Mucosa of descending colon (tissue), 3 donors: ENCODE measurements at regions not wholly inside any gene's neighbourhood (a gene's known extent, or its start where the extent isn't known, plus 50 kb on each side); places are given as distances from the start of the nearest gene placed in this dataset.
A peak's percentile ranks its signal among the peaks of the same experiment; 100 is the strongest.
"Not testable (repeated sequence)": the region's sequence is repeated elsewhere in the genome, so short reads cannot be mapped to it uniquely, and the experiment has no call there.

ENCODE experiments used
- ATAC-seq: fragments of 200-7000 bp; cut with Tn5 transposase; one replicate; pipeline ENCODE4 v1.9.1; 2020; ENCODE audit warnings: mild to moderate bottlenecking, moderate library complexity
- DNase-seq, 3 donors: peaks; one replicate each; pipeline ENCODE4 v3.0.0-alpha.2; 2020
- H3K36me3 ChIP-seq: fragments of 200-600 bp; one replicate; pipeline ENCODE4 v1.8.0; 2021; ENCODE audit warnings: low read depth, mild to moderate bottlenecking
- H3K4me1 ChIP-seq: fragments of 200-600 bp; one replicate; pipeline ENCODE4 v1.8.0; 2021; ENCODE audit warnings: low read depth, mild to moderate bottlenecking
- H3K4me3 ChIP-seq: fragments of 200-600 bp; one replicate; pipeline ENCODE4 v1.8.0; 2021; ENCODE audit warnings: mild to moderate bottlenecking
- H3K9me3 ChIP-seq: fragments of 200-600 bp; one replicate; pipeline ENCODE4 v1.8.0; 2021; ENCODE audit warnings: mild to moderate bottlenecking
- CTCF ChIP-seq: fragments of 200-600 bp; IDR thresholded peaks from one replicate; pipeline ENCODE4 v1.8.0; 2022; ENCODE audit warnings: antibody characterized with exemption, mild to moderate bottlenecking
- intact Hi-C, 2 donors: fragments of 100-400 bp; cut with DNase I in 1 of 2; cut with micrococcal nuclease in 1 of 2; formaldehyde crosslinking; loops; one replicate each; pipeline versions ENCODE4 v1.11.0 to v1.11.1; 2022; cut with DNase I, micrococcal nuclease
- donor health status: DM: no; HTN: no; CAD: no; lungs with moderate emphysema.
- donor health status: DM: no; HTN: no; CAD: no.
- donor health status: DM: no; HTN: yes; CAD: no.

DNA sequence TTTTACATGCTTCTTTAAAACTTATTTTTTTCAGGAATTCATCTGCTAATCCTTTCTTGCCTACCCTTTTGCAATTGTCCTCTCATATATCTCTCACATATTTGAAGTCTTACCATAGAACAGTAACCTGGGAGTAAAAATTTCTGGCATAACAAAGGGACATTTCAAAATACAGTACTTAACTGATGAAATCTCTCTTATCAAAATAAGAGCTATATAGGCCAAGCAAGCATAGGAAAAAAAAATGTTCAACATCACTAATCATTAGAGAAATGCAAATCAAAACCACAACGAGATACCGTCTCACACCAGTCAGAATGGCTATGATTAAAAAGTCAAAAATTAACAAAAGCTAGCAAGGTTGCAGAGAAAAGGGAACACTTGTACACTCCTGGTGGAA is 2062.7 kb upstream of the CDH6 start:
- no peak for ATAC-seq

DNA sequence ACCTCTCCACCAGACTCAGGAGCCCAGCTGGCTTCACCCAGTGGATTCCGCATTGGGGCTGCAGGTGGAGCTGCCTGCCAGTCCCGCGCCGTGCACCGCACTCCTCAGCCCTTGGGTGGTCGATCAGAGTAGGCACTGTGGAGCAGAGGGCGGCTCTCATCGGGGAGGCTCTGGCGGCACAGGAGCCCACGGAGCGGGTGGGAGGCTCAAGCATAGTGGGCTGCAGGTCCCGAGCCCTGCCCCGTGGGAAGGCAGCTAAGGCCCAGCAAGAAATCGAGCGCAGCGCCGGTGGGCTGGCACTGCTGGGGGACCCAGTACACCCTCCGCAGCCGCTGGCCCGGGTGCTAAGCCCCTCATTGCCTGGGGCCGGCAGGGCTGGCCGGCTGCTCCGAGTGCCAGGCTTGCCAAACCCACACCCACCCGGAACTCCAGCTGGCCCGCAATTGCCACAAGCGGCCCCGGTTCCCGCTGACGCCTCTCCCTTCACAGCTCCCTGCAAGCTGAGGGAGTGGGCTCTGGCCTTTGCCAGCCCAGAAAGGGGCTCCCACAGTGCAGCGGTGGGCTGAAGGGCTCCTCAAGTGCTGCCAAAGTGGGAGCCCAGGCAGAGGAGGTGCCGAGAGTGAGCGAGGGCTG is 2065.8 kb upstream of the CDH6 start:
- intact Hi-C loops, H3K4me3 ChIP-seq: not testable (repeated sequence)
- DNase-seq = peak in 2 of 3 donors; percentile 16 to 39

More for the DNA sequence above, 2062.7 kb upstream of the CDH6 start:
- no peak for DNase-seq
- Histone ChIP-seq H3K4me1 (no peaks in the 10 kb centered on the region), H3K4me3 (no peak overlapping the region), H3K36me3 (no peaks in the 10 kb centered on the region), H3K9me3 (no peaks in the 10 kb centered on the region)
- intact Hi-C loops = no loop called here
- TF ChIP-seq CTCF = no peak

DNA sequence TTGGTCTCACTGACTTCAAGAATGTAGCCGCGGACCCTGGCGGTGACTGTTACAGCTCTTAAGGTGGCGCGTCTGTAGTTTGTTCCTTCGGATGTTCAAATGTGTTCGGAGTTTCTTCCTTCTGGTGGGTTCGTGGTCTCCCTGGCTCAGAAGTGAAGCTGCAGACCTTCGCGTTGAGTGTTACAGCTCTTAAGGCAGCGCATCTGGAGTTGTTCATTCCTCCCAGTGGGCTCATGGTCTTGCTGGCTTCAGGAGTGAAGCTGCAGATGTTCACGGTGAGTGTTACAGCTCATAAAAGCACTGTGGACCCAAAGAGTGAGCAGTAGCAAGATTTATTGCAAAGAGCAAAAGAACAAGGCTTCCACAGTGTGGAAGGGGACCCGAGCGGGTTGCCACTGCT is 2067.0 kb upstream of the CDH6 start:
- ATAC-seq, H3K4me1 ChIP-seq, DNase-seq, H3K4me3 ChIP-seq, intact Hi-C loops, H3K9me3 ChIP-seq, H3K36me3 ChIP-seq: not testable (repeated sequence)

More for the DNA sequence above, 2065.8 kb upstream of the CDH6 start:
- not testable (repeated sequence) for H3K36me3 ChIP-seq, ATAC-seq, H3K4me1 ChIP-seq, H3K9me3 ChIP-seq

DNA sequence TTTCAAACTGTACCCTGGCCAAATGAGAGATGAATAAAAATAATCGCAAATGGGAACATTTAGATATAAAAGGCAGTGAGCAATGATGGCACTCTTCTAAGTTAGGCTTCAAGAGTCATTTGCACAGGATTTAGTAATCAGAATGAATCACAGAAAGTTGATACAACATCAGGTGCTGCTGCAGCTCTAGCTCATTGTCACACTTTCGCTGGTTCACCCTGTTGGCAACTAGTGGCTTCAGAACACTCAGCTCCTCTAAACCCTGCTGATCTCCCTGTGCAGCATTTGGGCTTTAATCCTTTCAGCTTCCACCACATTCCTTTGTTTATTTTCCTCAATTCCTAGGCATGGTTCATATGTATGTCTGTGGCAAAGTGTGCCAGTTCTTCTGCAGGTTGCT is 2071.2 kb upstream of the CDH6 start:
- TF ChIP-seq CTCF = no peak
- Histone ChIP-seq H3K4me3 (no peak overlapping the region), H3K9me3 (no peaks in the 10 kb centered on the region), H3K4me1 (no peaks in the 10 kb centered on the region), H3K36me3 (no peaks in the 10 kb centered on the region)
- ATAC-seq (no peak), DNase-seq (no peak)
- intact Hi-C loops = no loop called here

GRCh38 chr5:29114331-29114768 is 2076.0 kb upstream of the CDH9 start:
- intact Hi-C loops = no loop called here
- no peak for DNase-seq
- no peaks in the 10 kb centered on the region for H3K36me3 ChIP-seq
- no peaks in the 10 kb centered on the region for H3K4me1 ChIP-seq
- no peak for TF ChIP-seq CTCF
- H3K9me3 ChIP-seq = no peaks in the 10 kb centered on the region
- ATAC-seq = no peak
- no peak overlapping the region for H3K4me3 ChIP-seq

GRCh38 chr5:29113516-29113915 is 2075.1 kb upstream of the CDH9 start:
- intact Hi-C loops = no loop called here
- no peak for DNase-seq
- no peaks in the 10 kb centered on the region for H3K9me3 ChIP-seq
- H3K4me3 ChIP-seq = no peak overlapping the region
- TF ChIP-seq CTCF = no peak
- no peak for ATAC-seq
- H3K4me1 ChIP-seq = no peaks in the 10 kb centered on the region
- no peaks in the 10 kb centered on the region for H3K36me3 ChIP-seq

DNA sequence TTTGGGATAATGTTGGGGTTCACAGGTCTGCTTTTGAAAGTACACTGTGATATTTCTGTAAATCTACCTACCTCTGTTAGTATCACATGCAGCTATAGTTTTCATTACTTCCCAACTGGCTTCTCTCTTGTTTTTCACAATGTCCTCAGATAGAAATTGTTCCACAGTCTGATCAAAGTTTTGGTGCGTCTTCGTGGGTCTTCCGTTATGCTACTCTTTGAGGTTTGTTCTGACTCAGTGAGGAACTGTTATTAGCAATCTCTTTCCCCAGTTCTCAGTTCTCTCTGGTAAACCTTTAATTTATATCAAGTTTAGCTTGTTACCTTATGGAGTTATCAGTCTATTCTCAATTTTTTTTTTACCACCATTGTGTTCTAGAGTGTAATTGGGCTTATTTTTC is 2061.2 kb upstream of the CDH9 start:
- Histone ChIP-seq H3K4me3 (no peak overlapping the region), H3K9me3 (no peaks in the 10 kb centered on the region), H3K4me1 (no peaks in the 10 kb centered on the region), H3K36me3 (no peaks in the 10 kb centered on the region)
- DNase-seq = no peak
- no peak for TF ChIP-seq CTCF
- intact Hi-C loops = no loop called here
- ATAC-seq = no peak
